NB4 (cell line): ENCODE measurements at regions not wholly inside any gene's neighbourhood (a gene's known extent, or its start where the extent isn't known, plus 50 kb on each side); places are given as distances from the start of the nearest gene placed in this dataset.

Experiments used
- DNase-seq: peaks from one replicate; pipeline ENCODE4 v3.0.0; 2010; ENCODE audit warnings: low read depth
- H3K4me3 ChIP-seq: one replicate; pipeline ENCODE4 v1.5.1; 2011; ENCODE audit warnings: mild to moderate bottlenecking, low read depth, low read length, moderate library complexity
- MYC ChIP-seq: IDR thresholded peaks from 2 replicates; pipeline ENCODE4 v1.6.1; 2011; ENCODE audit warnings: low read depth, low read length
- POLR2A ChIP-seq: IDR thresholded peaks from 2 replicates; pipeline ENCODE4 v1.6.1; 2011; ENCODE audit warnings: mild to moderate bottlenecking; ENCODE audit not compliant: insufficient read length; ENCODE audit errors: extremely low read depth
- TF ChIP-seq, protein P1 (sequence below): IDR thresholded peaks from one replicate; pipeline ENCODE4 v1.5.1; 2012; ENCODE audit warnings: low read depth, low read length
- TF ChIP-seq, protein P2 (sequence below): IDR thresholded peaks from 2 replicates; pipeline ENCODE4 v1.6.1; 2011; ENCODE audit warnings: low read depth, low read length

DNA sequence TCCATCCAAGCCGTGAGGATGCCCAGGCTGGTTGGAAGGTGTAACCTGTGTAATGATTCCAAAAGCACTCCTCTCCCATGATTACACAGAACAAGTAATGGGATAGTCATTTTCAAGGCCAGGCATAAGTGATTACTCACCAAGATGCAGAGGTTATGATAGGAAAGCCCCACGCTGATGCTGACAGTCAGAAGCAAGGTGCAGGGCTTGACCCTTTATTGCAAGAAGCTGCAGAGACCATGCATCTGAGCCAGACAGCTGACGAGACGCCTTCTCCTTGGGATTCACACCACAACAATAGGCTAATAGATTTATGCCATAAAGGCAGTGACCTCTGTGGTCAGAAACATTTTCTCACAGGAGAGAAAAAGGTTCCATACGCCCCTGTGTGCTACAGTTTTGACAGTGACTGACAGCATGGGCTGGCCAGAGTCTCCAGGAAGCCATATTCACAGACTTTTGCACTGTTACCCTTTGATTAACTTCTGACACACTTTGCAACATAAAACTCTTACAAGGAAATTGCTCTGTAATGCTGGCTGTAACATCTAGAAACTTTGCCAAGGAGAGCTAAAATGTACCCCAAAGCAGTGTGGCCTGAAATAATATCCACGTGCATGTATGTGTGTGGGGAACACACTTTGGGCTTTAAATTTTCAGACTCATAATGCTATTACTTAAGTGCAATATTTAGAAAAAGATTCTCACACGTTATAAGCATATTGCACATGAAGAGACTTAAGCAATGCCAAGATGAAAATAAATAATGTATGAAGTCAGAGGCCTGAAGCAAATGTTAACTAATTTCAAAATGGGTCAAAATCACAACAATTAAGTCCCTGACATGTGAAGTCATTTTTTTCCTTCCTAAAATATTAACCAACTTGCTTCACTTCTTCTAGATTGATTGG lies 1079.0 kb upstream of the TENM4 start:
- DNase-seq, result no peak
- TF ChIP-seq POLR2A, result no peak
- no peak for TF ChIP-seq MYC
- TF ChIP-seq, protein P1, sequence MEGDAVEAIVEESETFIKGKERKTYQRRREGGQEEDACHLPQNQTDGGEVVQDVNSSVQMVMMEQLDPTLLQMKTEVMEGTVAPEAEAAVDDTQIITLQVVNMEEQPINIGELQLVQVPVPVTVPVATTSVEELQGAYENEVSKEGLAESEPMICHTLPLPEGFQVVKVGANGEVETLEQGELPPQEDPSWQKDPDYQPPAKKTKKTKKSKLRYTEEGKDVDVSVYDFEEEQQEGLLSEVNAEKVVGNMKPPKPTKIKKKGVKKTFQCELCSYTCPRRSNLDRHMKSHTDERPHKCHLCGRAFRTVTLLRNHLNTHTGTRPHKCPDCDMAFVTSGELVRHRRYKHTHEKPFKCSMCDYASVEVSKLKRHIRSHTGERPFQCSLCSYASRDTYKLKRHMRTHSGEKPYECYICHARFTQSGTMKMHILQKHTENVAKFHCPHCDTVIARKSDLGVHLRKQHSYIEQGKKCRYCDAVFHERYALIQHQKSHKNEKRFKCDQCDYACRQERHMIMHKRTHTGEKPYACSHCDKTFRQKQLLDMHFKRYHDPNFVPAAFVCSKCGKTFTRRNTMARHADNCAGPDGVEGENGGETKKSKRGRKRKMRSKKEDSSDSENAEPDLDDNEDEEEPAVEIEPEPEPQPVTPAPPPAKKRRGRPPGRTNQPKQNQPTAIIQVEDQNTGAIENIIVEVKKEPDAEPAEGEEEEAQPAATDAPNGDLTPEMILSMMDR, result no peak
- TF ChIP-seq, protein P2, sequence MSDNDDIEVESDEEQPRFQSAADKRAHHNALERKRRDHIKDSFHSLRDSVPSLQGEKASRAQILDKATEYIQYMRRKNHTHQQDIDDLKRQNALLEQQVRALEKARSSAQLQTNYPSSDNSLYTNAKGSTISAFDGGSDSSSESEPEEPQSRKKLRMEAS, result no peak
- H3K4me3 ChIP-seq, result no peak overlapping the region

DNA sequence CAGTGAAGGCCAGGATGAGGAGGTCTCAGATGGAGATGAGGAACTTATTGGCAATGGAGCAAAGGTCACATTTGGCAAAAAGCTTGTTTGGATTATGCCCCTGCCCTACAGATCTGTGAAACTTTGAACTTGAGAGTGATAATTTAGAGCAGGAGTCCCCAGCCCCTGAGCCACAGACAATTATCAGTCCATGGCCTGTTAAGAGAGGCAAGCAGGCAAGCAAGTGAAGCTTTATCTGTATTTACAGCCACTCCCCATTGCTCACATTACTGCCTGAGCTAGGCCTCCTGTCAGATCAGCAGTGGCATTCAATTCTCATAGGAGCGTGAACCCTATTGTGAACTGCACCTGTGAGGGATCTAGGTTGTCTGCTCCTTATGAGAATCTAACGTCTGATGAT lies 1076.9 kb upstream of the TENM4 start:
- DNase-seq, result no peak
- no peak overlapping the region for H3K4me3 ChIP-seq
- TF ChIP-seq, protein P2, result no peak
- TF ChIP-seq POLR2A (no peak), MYC (no peak)
- TF ChIP-seq, protein P1, result no peak

DNA sequence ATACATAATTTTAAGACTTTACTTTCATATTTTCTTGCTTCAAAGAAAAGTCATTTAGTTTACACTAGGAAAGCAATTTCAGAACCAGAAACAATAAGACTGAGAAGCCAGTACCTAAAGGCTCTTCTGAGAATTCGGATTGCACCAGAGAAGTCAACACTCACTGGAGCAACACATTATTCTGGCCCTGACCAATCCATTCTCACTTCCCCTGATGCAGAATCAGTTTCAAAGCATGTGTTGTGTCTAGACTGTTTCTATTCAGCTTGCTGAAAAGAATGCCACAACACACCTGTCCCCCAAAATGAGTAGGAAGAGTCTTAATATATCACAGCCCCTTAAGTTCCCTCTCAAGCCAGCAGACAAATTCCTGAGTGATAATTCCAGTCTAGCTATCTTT lies 1074.3 kb upstream of the TENM4 start:
- TF ChIP-seq MYC (no peak), POLR2A (no peak)
- TF ChIP-seq, protein P1, result no peak
- TF ChIP-seq, protein P2, result no peak
- no peak overlapping the region for H3K4me3 ChIP-seq
- no peak for DNase-seq

DNA sequence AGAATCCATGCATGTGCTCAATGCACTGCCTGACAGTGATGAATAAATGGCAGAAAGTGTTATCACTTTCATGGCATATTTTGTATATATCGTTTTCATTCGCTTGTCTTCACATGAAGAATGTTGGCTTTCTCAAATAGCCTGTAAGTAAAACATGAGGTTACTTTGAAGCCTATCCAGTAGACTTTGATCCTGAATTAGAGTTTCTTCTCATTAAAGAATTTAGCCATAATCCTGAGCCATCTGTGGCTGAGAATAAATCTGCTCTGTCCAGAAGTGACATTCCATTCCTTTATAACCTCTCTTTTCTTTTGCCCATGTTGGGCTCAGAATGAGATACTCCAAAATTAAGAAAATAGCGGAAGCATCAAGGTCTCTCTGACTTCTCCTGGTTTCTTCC lies 1071.7 kb upstream of the TENM4 start:
- TF ChIP-seq POLR2A, result no peak
- TF ChIP-seq MYC, result no peak
- TF ChIP-seq, protein P2, result no peak
- TF ChIP-seq, protein P1, result no peak
- H3K4me3 ChIP-seq, result no peak overlapping the region

DNA sequence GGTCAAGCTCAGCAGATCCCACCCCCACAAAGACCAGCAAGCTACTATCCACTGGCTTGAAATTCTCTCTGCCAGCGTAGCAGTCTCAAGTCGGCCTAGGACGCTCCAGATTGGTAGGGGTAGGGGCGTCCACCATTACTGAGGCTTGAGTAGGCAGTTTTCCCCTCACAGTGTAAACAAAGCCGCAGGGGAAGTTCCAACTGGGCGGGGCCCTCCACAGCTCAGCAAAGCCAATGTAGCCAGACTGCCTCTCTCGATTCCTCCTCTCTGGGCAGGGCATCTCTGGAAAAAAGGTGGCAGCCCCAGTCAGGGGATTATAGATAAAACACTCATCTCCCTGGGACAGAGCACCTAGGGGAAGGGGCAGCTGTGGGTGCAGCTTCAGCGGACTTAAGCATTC lies 1064.9 kb upstream of the TENM4 start:
- H3K4me3 ChIP-seq, result no peak overlapping the region
- no peak for DNase-seq
- no peak for TF ChIP-seq MYC
- TF ChIP-seq, protein P1, result no peak
- TF ChIP-seq, protein P2, result no peak
- TF ChIP-seq POLR2A, result no peak

More for the DNA sequence above, 1071.7 kb upstream of the TENM4 start:
- DNase-seq, result no peak
